ENCODE measurements at regions not wholly inside any gene's neighbourhood (a gene's known extent, or its start where the extent isn't known, plus 50 kb on each side); places are given as distances from the start of the nearest gene placed in this dataset.
"Not testable (repeated sequence)": the region's sequence is repeated elsewhere in the genome, so short reads cannot be mapped to it uniquely, and the experiment has no call there.

DNA sequence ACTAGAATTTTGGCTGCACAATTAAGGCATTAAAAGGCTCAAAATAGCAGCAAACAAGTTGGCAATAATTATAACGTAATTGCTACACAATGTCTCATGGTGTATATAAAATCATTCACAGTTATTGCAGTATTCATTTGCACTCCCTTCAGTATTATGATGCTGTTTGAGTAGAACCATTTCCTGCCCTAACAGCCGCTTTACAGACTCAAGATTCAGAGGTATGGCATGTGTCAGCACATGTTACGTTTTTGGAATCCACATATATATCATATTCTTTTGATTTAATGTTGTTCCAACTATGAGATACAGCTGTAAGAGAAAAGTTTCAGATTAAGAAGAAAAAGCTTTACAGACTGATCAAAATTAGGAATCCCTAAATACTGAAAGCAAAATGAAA lies 56.3 kb upstream of the NCKAP5 start:
- Mint-ChIP-seq H3K27me3 (ENCODE audit: low read depth) (no peaks in the 10 kb centered on the region), H3K27ac (no peak overlapping the region), H3K4me1 (ENCODE audit: low read depth) (no peaks in the 10 kb centered on the region), H3K9me3 (peaks cover 7 to 10% of the 10 kb centered on the region in 2 donors), H3K4me3 (no peak overlapping the region), H3K36me3 (ENCODE audit: insufficient read depth in 2 of 2) (peaks cover 0 to 3% of the 10 kb centered on the region in 2 donors)
- no peak for ATAC-seq (replicated peaks in 1 of 2)
- DNase-seq = no peak

DNA sequence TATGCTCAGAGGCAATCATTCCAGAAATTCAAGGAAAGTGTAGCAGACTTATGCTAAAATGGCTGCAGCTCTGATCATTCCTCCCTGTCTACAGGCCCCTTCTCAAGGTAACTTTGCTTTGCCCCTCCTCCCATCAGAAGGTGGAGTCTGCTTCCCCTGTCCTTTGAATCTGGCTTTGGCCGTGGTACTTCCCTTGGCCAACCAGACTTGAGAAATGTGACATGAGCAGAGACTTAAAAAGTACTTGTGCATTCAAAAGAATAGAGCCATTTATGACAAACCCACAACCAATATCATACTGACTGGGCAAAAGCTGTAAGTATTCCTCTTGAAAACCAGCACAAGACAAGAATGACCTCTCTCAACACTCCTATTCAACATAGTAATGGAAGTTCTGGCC lies 59.5 kb upstream of the NCKAP5 start:
- DNase-seq (no peak), ATAC-seq (replicated peaks in 1 of 2) (no peak)
- Mint-ChIP-seq H3K4me1 (ENCODE audit: low read depth) (no peaks in the 10 kb centered on the region), H3K9me3 (peaks cover 7 to 10% of the 10 kb centered on the region in 2 donors), H3K27ac (no peak overlapping the region), H3K27me3 (ENCODE audit: low read depth) (no peaks in the 10 kb centered on the region), H3K4me3 (no peak overlapping the region), H3K36me3 (ENCODE audit: insufficient read depth in 2 of 2) (peaks cover 0 to 3% of the 10 kb centered on the region in 2 donors)

DNA sequence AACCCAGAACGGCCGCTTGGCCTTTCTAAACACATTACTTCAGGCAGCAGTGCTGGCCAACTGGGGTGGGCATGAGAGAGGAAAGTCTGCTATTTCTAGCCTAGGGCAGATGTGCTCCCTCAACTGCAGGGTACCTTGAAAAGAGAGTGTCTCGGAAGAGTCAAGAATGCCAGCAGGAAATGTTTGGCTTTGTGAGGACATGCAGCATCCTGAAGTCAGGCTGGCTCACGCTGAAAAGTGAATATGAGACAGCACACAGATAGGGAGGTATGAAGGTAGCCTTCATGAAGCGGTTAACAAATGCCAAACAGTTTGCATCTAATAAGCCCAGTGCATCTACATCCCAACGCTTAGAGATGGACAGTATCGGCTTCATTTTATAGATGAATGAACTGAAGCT lies 65.0 kb upstream of the NCKAP5 start:
- no peaks in the 10 kb centered on the region for H3K27me3 Mint-ChIP-seq (ENCODE audit: low read depth)
- H3K4me3 Mint-ChIP-seq = no peak overlapping the region
- H3K4me1 Mint-ChIP-seq (ENCODE audit: low read depth) = no peaks in the 10 kb centered on the region
- no peak overlapping the region for H3K27ac Mint-ChIP-seq
- peaks cover 0 to under 1% of the 10 kb centered on the region in 2 donors for H3K36me3 Mint-ChIP-seq (ENCODE audit: insufficient read depth in 2 of 2)
- no peak for ATAC-seq (replicated peaks in 1 of 2)
- H3K9me3 Mint-ChIP-seq = peaks cover under 1% of the 10 kb centered on the region in 2 donors
- DNase-seq = no peak

DNA sequence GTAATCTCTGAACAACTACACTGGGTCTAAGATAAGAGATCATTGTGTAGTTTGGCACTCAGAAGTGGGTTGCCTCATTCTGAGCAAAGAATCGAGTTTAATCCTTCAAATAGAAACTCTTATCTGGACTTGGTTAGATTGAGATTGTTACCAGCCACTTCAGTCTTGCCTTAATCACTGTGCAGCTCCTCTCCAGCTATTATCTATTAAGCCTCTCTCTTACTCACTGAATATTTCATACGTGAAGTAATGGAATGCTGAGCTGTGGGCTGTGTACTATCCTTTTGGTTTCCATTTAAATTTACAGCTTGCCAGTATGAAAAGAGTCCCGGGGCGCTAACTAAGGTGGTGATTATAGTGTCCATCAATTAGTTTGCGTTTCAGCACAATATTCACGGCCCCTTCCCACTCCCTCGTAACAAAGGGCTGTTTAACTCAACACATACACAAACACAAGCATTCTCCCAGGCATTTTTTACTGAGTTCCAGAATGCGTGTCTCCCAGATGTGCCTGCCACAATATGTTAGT lies 65.7 kb upstream of the NCKAP5 start:
- H3K9me3 Mint-ChIP-seq = no peaks in the 10 kb centered on the region
- DNase-seq = no peak

DNA sequence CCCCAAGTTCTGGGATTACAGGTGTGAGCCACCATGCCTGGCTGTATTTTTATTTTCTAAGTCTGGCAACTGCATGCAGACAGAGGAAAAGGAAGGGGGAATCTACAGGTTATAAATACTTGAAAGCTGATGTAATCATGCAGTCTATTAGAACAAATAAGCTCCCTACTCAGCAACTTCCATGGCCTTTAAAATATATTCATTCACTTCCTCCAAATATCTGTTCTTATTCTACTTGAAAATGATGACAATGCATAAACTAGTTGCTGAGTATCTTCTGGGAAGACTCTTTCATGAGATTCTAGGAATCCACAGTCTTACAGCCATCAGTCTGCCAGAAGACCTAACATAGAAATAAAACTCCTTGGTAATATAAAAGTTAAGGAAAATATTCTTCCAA lies 66.9 kb upstream of the NCKAP5 start:
- no peak overlapping the region for H3K27ac Mint-ChIP-seq
- no peaks in the 10 kb centered on the region for H3K27me3 Mint-ChIP-seq (ENCODE audit: low read depth)
- ATAC-seq (replicated peaks in 1 of 2) (no peak), DNase-seq (no peak)
- peaks cover 0 to 2% of the 10 kb centered on the region in 2 donors for H3K9me3 Mint-ChIP-seq
- H3K4me3 Mint-ChIP-seq = no peak overlapping the region
- no peaks in the 10 kb centered on the region for H3K4me1 Mint-ChIP-seq (ENCODE audit: low read depth)
- no peaks in the 10 kb centered on the region for H3K36me3 Mint-ChIP-seq (ENCODE audit: insufficient read depth in 2 of 2)

More for the DNA sequence above, 65.7 kb upstream of the NCKAP5 start:
- Mint-ChIP-seq H3K27ac (no peak overlapping the region), H3K36me3 (ENCODE audit: insufficient read depth in 2 of 2) (no peaks in the 10 kb centered on the region), H3K4me1 (ENCODE audit: low read depth) (no peaks in the 10 kb centered on the region), H3K4me3 (no peak overlapping the region), H3K27me3 (ENCODE audit: low read depth) (no peaks in the 10 kb centered on the region)
- no peak for ATAC-seq (replicated peaks in 1 of 2)

DNA sequence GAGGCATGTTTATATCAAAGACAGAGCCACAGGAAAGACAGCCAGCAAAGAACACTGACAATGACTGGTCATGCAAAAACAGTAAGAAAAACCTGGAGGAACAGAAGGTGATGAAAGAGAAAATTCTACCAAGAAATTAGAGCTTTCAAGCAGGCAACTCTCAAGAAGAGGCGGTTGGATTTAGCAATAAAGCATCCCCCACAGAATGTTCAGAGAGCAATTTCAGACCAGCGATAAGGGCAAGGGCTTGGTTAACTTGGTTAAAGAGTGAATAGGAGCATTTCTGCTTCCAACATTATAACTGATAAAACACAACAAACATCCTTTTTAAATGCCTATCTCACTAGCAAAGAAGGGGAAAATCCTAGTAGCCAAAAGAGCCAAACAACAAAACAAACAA lies 68.0 kb upstream of the NCKAP5 start:
- DNase-seq (no peak), ATAC-seq (replicated peaks in 1 of 2) (no peak)
- no peak overlapping the region for H3K27ac Mint-ChIP-seq
- H3K4me1 Mint-ChIP-seq (ENCODE audit: low read depth) = no peaks in the 10 kb centered on the region
- no peaks in the 10 kb centered on the region for H3K36me3 Mint-ChIP-seq (ENCODE audit: insufficient read depth in 2 of 2)
- H3K4me3 Mint-ChIP-seq = no peak overlapping the region
- H3K9me3 Mint-ChIP-seq = peaks cover 0 to 2% of the 10 kb centered on the region in 2 donors
- H3K27me3 Mint-ChIP-seq (ENCODE audit: low read depth) = no peaks in the 10 kb centered on the region

DNA sequence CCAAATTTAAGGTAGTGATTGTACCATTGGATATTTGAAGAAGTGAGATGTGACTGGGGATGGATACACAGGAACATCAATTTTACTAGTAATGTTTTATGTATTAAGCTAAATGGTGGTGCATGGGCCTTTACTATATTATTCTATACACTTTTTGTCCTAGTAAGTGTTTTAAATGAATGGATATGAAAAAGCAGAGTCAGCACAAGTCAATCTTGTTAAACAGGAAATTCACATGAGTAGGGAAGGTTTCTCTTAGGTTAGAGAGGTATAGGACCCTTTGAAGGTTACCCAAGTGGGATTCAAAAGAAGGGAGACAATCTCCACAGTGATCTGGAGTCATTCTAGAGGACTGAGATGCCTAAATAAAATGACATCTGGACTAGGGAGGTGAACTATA lies 71.8 kb upstream of the NCKAP5 start:
- Mint-ChIP-seq H3K9me3 (peaks cover 2 to 5% of the 10 kb centered on the region in 2 donors), H3K27ac (no peak overlapping the region), H3K4me3 (no peak overlapping the region), H3K27me3 (ENCODE audit: low read depth) (no peaks in the 10 kb centered on the region), H3K36me3 (ENCODE audit: insufficient read depth in 2 of 2) (no peaks in the 10 kb centered on the region), H3K4me1 (ENCODE audit: low read depth) (no peaks in the 10 kb centered on the region)
- ATAC-seq (replicated peaks in 1 of 2) = no peak
- DNase-seq = no peak

DNA sequence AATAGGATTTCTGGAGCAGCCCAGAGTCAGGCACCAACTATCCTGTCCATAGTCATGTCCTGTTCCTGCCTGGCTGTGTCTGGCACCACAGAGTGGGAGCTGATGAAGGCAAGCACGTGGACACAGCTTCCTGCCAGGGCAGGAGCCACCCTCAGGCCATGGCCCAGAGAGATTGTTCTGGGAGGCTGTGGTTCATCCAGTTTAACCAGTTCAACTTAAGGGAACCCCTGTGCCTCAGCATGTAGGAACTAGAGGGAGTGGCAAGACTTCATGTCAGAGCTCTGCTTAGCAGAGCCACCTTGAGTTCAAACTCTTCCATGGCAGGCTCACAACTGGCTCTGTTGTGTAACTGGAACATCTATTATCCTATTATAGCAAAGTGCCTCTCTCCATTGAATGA lies 73.2 kb upstream of the NCKAP5 start:
- DNase-seq (no peak), ATAC-seq (replicated peaks in 1 of 2) (no peak)
- no peak overlapping the region for H3K27ac Mint-ChIP-seq
- H3K36me3 Mint-ChIP-seq (ENCODE audit: insufficient read depth in 2 of 2) = no peaks in the 10 kb centered on the region
- no peaks in the 10 kb centered on the region for H3K4me1 Mint-ChIP-seq (ENCODE audit: low read depth)
- H3K4me3 Mint-ChIP-seq = no peak overlapping the region
- H3K27me3 Mint-ChIP-seq (ENCODE audit: low read depth) = no peaks in the 10 kb centered on the region
- H3K9me3 Mint-ChIP-seq = peaks cover 2 to 5% of the 10 kb centered on the region in 2 donors

- H3K27ac Mint-ChIP-seq = no peak overlapping the region
- H3K9me3 Mint-ChIP-seq = peaks cover 3 to 5% of the 10 kb centered on the region in 2 donors
- DNase-seq = no peak
- H3K4me3 Mint-ChIP-seq = no peak overlapping the region
- no peaks in the 10 kb centered on the region for H3K4me1 Mint-ChIP-seq (ENCODE audit: low read depth)
- no peak for ATAC-seq (replicated peaks in 1 of 2)
- no peaks in the 10 kb centered on the region for H3K27me3 Mint-ChIP-seq (ENCODE audit: low read depth)
- H3K36me3 Mint-ChIP-seq (ENCODE audit: insufficient read depth in 2 of 2) = no peaks in the 10 kb centered on the region
These were observed 73.9 kb upstream of the NCKAP5 start for GRCh38 chr2:133641942-133642725.

DNA sequence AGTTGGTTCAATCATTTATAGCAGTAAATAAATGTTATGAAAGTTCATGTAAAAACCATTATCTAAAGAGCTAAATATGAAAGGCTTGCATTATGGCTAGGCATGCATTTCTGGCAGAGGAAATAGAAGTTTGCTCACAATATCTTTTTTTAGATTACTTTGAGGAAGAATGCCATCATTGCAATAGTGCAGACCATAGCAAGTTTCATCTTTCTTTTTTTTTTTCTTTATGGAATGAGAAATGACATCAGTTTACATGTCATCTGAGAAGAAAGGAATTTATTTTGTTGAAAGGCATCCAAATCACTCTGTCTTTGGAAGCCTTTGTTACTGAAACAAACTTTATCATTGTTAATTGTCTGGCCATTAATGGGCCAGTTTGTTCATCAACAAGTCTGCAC lies 74.5 kb upstream of the NCKAP5 start:
- H3K4me1 Mint-ChIP-seq (ENCODE audit: low read depth) = no peaks in the 10 kb centered on the region
- peaks cover 5 to 7% of the 10 kb centered on the region in 2 donors for H3K9me3 Mint-ChIP-seq
- H3K27me3 Mint-ChIP-seq (ENCODE audit: low read depth) = no peaks in the 10 kb centered on the region
- H3K27ac Mint-ChIP-seq = no peak overlapping the region
- H3K4me3 Mint-ChIP-seq = no peak overlapping the region
- no peak for DNase-seq
- no peak for ATAC-seq (replicated peaks in 1 of 2)
- H3K36me3 Mint-ChIP-seq (ENCODE audit: insufficient read depth in 2 of 2) = no peaks in the 10 kb centered on the region

GRCh38 chr2:133643863-133644262 lies 75.6 kb upstream of the NCKAP5 start:
- Mint-ChIP-seq H3K4me3 (no peak overlapping the region), H3K27me3 (ENCODE audit: low read depth) (no peaks in the 10 kb centered on the region), H3K9me3 (peaks cover 5 to 7% of the 10 kb centered on the region in 2 donors), H3K4me1 (ENCODE audit: low read depth) (no peaks in the 10 kb centered on the region), H3K36me3 (ENCODE audit: insufficient read depth in 2 of 2) (no peaks in the 10 kb centered on the region), H3K27ac (no peak overlapping the region)
- ATAC-seq (replicated peaks in 1 of 2) (no peak), DNase-seq (no peak)

GRCh38 chr2:133644846-133645245 lies 76.6 kb upstream of the NCKAP5 start:
- DNase-seq (no peak), ATAC-seq (replicated peaks in 1 of 2) (no peak)
- no peak overlapping the region for H3K4me3 Mint-ChIP-seq
- no peaks in the 10 kb centered on the region for H3K27me3 Mint-ChIP-seq (ENCODE audit: low read depth)
- H3K36me3 Mint-ChIP-seq (ENCODE audit: insufficient read depth in 2 of 2) = peaks cover 0 to 1% of the 10 kb centered on the region in 2 donors
- H3K4me1 Mint-ChIP-seq (ENCODE audit: low read depth) = no peaks in the 10 kb centered on the region
- H3K9me3 Mint-ChIP-seq = peaks cover 5 to 7% of the 10 kb centered on the region in 2 donors
- no peak overlapping the region for H3K27ac Mint-ChIP-seq

DNA sequence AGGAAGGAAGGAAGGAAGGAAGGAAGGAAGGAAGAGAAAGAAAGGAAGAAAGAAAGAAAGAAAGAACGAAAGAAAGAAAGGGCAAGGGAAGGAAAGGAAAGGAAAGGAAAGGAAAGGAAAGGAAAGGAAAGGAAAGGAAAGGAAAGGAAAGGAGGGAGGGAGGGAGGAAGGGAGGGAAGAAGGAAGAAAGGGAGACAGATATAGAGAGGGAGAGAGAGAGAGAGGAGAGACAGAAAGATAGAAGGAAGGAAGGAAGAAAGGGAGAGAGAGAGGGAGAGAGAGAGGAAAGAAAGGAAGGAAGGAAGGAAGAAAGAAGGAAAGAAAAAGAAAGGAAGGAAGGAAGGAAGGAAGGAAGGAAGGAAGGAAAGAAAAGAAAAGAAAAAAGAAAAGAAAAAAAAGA lies 79.1 kb upstream of the NCKAP5 start:
- H3K9me3 Mint-ChIP-seq; H3K27me3 Mint-ChIP-seq (ENCODE audit: low read depth); H3K4me1 Mint-ChIP-seq (ENCODE audit: low read depth); H3K4me3 Mint-ChIP-seq; H3K36me3 Mint-ChIP-seq (ENCODE audit: insufficient read depth in 2 of 2); ATAC-seq (replicated peaks in 1 of 2); DNase-seq; H3K27ac Mint-ChIP-seq: not testable (repeated sequence)

DNA sequence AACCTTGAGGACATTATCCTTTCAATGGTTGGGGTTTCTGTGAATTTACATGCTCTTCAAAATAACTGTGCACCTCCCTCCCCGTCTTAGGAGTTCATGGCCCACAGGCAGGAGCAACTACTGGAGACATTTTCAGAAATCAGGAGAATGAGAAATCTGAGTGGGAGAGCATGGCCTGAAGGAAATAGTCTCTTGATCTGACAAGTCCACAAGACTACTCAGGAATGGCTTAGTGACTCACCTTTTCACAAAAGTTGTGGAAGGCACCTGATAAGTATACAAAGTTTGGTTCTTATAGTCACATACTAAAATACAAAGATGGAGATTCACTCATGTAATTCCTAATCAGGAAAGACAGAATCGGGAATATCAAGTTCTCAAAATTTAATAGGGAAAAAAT lies 83.6 kb upstream of the NCKAP5 start:
- ATAC-seq (replicated peaks in 1 of 2) (no peak), DNase-seq (no peak)
- Mint-ChIP-seq H3K4me1 (ENCODE audit: low read depth) (no peaks in the 10 kb centered on the region), H3K4me3 (no peak overlapping the region), H3K27me3 (ENCODE audit: low read depth) (no peaks in the 10 kb centered on the region), H3K36me3 (ENCODE audit: insufficient read depth in 2 of 2) (peaks cover 0 to 1% of the 10 kb centered on the region in 2 donors), H3K9me3 (peaks cover 0 to 7% of the 10 kb centered on the region in 2 donors), H3K27ac (no peak overlapping the region)
